ENCODE measurements at regions not wholly inside any gene's neighbourhood (a gene's known extent, or its start where the extent isn't known, plus 50 kb on each side); places are given as distances from the start of the nearest gene placed in this dataset.

DNA sequence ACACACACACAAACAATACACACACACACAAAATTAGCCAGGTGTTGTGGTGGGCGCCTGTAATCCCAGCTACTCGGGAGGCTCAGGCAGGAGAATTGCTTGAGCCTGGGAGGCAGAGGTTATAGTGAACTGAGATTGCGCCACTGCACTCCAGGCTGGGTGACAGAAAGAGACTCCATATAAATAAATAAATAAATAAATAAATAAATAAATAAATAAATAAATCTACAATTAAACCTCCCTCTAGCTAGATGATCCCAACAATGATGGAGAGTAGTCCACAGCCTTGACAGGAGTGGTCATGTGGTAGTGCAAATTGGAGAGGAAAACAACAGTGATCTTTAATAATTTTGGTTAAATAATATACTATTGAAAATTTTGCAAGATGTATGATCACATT lies 1739.0 kb upstream of the C9orf72 start:
- Histone ChIP-seq H3F3A (ENCODE audit: insufficient read depth, low read length) (no peaks in the 10 kb centered on the region; the same call in 1 of the 2 replicates), H3K4me3 (ENCODE audit: low read depth, low read length, poor library complexity, severe bottlenecking) (no peak overlapping the region), H3K4me1 (ENCODE audit: insufficient read depth, low read length, severe bottlenecking) (peaks cover 9% of the 10 kb centered on the region), H3K9me3 (ENCODE audit: low read length) (no peaks in the 10 kb centered on the region), H3K9ac (ENCODE audit: low read length) (no peak overlapping the region), H2AFZ (ENCODE audit: low read length) (no peak overlapping the region), H3K4me2 (ENCODE audit: low read length) (no peak overlapping the region), H3K79me2 (ENCODE audit: insufficient read depth, low read length) (no peaks in the 10 kb centered on the region), H3K36me3 (ENCODE audit: insufficient read depth, low read length) (no peaks in the 10 kb centered on the region; the same call in 1 of the 2 replicates), H3K9me2 (ENCODE audit: low read depth, low read length) (no peaks in the 10 kb centered on the region), H4K20me1 (ENCODE audit: insufficient read depth, low read length) (no peaks in the 10 kb centered on the region), H3K27ac (ENCODE audit: low read depth, low read length, poor library complexity, severe bottlenecking) (no peak overlapping the region), H3K27me3 (ENCODE audit: insufficient read depth, low read length) (no peaks in the 10 kb centered on the region)
- TF ChIP-seq, protein P1, sequence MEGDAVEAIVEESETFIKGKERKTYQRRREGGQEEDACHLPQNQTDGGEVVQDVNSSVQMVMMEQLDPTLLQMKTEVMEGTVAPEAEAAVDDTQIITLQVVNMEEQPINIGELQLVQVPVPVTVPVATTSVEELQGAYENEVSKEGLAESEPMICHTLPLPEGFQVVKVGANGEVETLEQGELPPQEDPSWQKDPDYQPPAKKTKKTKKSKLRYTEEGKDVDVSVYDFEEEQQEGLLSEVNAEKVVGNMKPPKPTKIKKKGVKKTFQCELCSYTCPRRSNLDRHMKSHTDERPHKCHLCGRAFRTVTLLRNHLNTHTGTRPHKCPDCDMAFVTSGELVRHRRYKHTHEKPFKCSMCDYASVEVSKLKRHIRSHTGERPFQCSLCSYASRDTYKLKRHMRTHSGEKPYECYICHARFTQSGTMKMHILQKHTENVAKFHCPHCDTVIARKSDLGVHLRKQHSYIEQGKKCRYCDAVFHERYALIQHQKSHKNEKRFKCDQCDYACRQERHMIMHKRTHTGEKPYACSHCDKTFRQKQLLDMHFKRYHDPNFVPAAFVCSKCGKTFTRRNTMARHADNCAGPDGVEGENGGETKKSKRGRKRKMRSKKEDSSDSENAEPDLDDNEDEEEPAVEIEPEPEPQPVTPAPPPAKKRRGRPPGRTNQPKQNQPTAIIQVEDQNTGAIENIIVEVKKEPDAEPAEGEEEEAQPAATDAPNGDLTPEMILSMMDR (IDR thresholded peaks at IDR 0.05; ENCODE audit: low read length), result no peak
- no peak for TF ChIP-seq EZH2 (IDR thresholded peaks at IDR 0.05; ENCODE audit: borderline replicate concordance, low read length)

DNA sequence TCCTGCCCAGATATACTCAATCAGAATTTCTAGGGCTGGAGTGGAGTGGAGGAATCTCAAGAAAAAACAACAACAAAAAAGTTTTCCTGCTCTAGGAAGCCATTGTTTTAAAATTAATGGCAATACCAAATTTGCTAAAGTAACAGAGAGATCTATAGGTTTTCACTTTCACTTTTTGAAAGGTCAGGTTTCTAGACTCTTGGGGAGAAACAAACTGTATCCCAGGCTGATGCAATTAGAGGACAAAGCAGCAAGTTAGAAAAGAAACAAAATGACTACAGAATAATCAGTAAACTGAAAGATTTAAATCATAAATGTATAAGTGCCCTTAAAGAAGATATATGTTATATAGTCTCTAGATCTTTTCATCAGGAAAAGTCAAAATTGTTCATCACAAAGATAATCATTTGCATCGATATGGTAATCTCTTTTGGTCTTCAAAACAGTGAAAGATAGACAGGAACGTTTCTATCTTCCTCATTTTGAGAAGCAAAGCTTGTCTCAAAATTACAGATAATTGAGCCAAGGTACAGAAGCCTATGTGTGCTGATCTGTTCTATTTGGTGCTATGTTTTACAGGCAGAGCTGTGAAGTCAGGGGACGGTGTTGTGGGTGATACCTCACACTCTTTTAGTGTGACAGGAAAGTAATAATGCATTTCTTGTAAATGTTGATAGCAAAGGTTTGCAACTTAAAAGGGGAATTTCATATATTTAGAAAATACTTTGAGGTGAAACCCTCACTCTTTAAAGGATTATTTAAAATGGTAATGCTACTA lies 1746.6 kb upstream of the C9orf72 start:
- Histone ChIP-seq H3K27me3 (ENCODE audit: insufficient read depth, low read length) (no peaks in the 10 kb centered on the region), H3K4me3 (ENCODE audit: low read depth, low read length, poor library complexity, severe bottlenecking) (peak overlapping the region; percentile 8), H3K36me3 (ENCODE audit: insufficient read depth, low read length) (no peaks in the 10 kb centered on the region), H3K79me2 (ENCODE audit: insufficient read depth, low read length) (no peaks in the 10 kb centered on the region), H3K27ac (ENCODE audit: low read depth, low read length, poor library complexity, severe bottlenecking) (peak overlapping the region; percentile 38), H3K9ac (ENCODE audit: low read length) (peak overlapping the region; percentile 32), H3K9me3 (ENCODE audit: low read length) (peaks cover 7% of the 10 kb centered on the region), H3K9me2 (ENCODE audit: low read depth, low read length) (no peaks in the 10 kb centered on the region), H2AFZ (ENCODE audit: low read length) (peak overlapping the region; percentile 64), H3F3A (ENCODE audit: insufficient read depth, low read length) (no peaks in the 10 kb centered on the region), H3K4me2 (ENCODE audit: low read length) (peak overlapping the region; percentile 58), H3K4me1 (ENCODE audit: insufficient read depth, low read length, severe bottlenecking) (peaks cover 59% of the 10 kb centered on the region), H4K20me1 (ENCODE audit: insufficient read depth, low read length) (no peaks in the 10 kb centered on the region)
- TF ChIP-seq, protein P1 (IDR thresholded peaks at IDR 0.05; ENCODE audit: low read length), result no peak

GRCh38 chr9:29322240-29322639 lies 1749.0 kb upstream of the C9orf72 start:
- H4K20me1 ChIP-seq (ENCODE audit: insufficient read depth, low read length), result no peaks in the 10 kb centered on the region
- H3K27me3 ChIP-seq (ENCODE audit: insufficient read depth, low read length), result no peaks in the 10 kb centered on the region
- H3K4me1 ChIP-seq (ENCODE audit: insufficient read depth, low read length, severe bottlenecking), result peaks cover 57% of the 10 kb centered on the region
- peak overlapping the region; percentile 39 for H2AFZ ChIP-seq (ENCODE audit: low read length)
- H3K27ac ChIP-seq (ENCODE audit: low read depth, low read length, poor library complexity, severe bottlenecking), result peak overlapping the region; percentile 15
- H3K4me2 ChIP-seq (ENCODE audit: low read length), result no peak overlapping the region
- H3K9me2 ChIP-seq (ENCODE audit: low read depth, low read length), result no peaks in the 10 kb centered on the region
- TF ChIP-seq EZH2 (IDR thresholded peaks at IDR 0.05; ENCODE audit: borderline replicate concordance, low read length), result no peak
- TF ChIP-seq, protein P1 (IDR thresholded peaks at IDR 0.05; ENCODE audit: low read length), result no peak
- 0 out of 2 replicates have a peak, but pooled peaks cover 3% of the 10 kb centered on the region for H3F3A ChIP-seq (ENCODE audit: insufficient read depth, low read length)
- no peak overlapping the region for H3K9ac ChIP-seq (ENCODE audit: low read length)
- H3K4me3 ChIP-seq (ENCODE audit: low read depth, low read length, poor library complexity, severe bottlenecking), result no peak overlapping the region
- no peaks in the 10 kb centered on the region for H3K79me2 ChIP-seq (ENCODE audit: insufficient read depth, low read length)
- peaks cover 7% of the 10 kb centered on the region for H3K9me3 ChIP-seq (ENCODE audit: low read length)
- no peaks in the 10 kb centered on the region for H3K36me3 ChIP-seq (ENCODE audit: insufficient read depth, low read length)
